Lower leg skin (tissue), 4 donors: ENCODE measurements at regions not wholly inside any gene's neighbourhood (a gene's known extent, or its start where the extent isn't known, plus 50 kb on each side); places are given as distances from the start of the nearest gene placed in this dataset.

Experiments used
- DNase-seq, 2 donors: peaks; one replicate each; pipeline ENCODE4 v3.0.0-alpha.2; 2019; ENCODE audit warnings: low spot score in 2 of 2
- H3K4me3 ChIP-seq: fragments of 200-600 bp; sonication (generic); 2 replicates; pipeline ENCODE4 v1.5.1; 2017; ENCODE audit warnings: mild to moderate bottlenecking, low read depth; ENCODE audit not compliant: poor library complexity, severe bottlenecking
- POLR2A ChIP-seq, 2 donors: fragments of 450-650 bp; IDR thresholded peaks; one replicate each; pipeline ENCODE4 v1.6.1; 2016 to 2017; ENCODE audit warnings: antibody characterized with exemption in 2 of 2, mild to moderate bottlenecking in 1 of 2, moderate library complexity in 1 of 2
- WGBS, 2 donors: methylation state at CpG; one replicate each; pipeline ENCODE4 v1.1.5; 2018; 5-methylcytosine and 5-hydroxymethylcytosine counted together
- intact Hi-C: fragments of 100-400 bp; cut with DNase I; formaldehyde crosslinking; loops from one replicate; pipeline ENCODE4 v1.15.0; 2023; ENCODE audit warnings: low total_unique reads
- TF ChIP-seq, protein P1 (sequence below), 3 donors: fragments of 450-650 bp; IDR thresholded peaks; one replicate each; pipeline ENCODE4 v1.5.1; 2016; ENCODE audit warnings: antibody characterized with exemption in 3 of 3, mild to moderate bottlenecking in 3 of 3, moderate library complexity in 2 of 3

DNA sequence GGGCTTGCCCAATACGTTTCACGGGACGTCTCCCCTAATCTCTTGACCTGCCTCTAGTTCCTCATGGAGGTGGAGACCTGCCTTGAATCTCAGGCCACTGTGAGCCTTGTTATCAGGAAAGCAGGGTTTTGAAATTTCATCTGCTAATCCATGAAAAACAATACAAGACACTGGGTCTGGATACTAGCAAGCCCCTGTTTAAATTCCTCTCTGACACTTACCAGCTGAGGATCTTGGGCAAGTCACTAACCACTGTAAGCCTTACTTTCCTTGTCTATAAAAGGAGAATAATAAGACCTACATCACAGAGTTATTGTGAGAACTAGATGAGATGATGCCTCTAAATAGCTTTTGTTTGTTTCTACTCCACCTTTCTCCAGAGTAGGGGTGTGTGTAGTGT, 303.6 kb downstream of the FGFR2 start:
- no peak for DNase-seq
- 93 to 95% methylated on average over 3 of the region's 3 CpGs for whole genome bisulfite sequencing, 2 donors
- no peak overlapping the region for H3K4me3 ChIP-seq
- intact Hi-C loops = no loop called here
- TF ChIP-seq POLR2A (IDR thresholded peaks at IDR 0.05) = no peak
- TF ChIP-seq, protein P1, sequence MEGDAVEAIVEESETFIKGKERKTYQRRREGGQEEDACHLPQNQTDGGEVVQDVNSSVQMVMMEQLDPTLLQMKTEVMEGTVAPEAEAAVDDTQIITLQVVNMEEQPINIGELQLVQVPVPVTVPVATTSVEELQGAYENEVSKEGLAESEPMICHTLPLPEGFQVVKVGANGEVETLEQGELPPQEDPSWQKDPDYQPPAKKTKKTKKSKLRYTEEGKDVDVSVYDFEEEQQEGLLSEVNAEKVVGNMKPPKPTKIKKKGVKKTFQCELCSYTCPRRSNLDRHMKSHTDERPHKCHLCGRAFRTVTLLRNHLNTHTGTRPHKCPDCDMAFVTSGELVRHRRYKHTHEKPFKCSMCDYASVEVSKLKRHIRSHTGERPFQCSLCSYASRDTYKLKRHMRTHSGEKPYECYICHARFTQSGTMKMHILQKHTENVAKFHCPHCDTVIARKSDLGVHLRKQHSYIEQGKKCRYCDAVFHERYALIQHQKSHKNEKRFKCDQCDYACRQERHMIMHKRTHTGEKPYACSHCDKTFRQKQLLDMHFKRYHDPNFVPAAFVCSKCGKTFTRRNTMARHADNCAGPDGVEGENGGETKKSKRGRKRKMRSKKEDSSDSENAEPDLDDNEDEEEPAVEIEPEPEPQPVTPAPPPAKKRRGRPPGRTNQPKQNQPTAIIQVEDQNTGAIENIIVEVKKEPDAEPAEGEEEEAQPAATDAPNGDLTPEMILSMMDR (IDR thresholded peaks at IDR 0.05) = no peak

DNA sequence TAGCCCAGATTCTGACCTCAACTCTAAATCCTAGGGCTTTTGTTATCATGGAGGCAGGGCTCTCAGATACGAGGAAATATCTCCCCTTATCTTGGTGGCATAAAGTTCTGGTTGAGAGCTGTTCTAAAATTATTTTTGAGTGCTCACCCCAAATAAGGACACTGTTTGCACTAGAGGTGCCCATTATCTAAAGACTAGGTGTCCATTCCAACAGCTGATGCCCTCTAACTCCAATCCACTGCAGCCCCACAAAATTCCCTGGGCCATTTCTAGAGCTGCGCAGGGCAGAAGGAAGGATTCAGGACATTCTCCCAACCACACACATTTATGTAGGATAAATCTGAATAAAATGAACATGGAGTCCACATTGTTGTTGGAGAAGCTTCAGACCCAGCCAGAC, 301.9 kb downstream of the FGFR2 start:
- 86 to 93% methylated on average over 2 of the region's 2 CpGs for WGBS, 2 donors
- no peak for DNase-seq
- TF ChIP-seq, protein P1 (IDR thresholded peaks at IDR 0.05) = no peak
- no peak for TF ChIP-seq POLR2A (IDR thresholded peaks at IDR 0.05)
- intact Hi-C loops = no loop called here
- H3K4me3 ChIP-seq = no peak overlapping the region

DNA sequence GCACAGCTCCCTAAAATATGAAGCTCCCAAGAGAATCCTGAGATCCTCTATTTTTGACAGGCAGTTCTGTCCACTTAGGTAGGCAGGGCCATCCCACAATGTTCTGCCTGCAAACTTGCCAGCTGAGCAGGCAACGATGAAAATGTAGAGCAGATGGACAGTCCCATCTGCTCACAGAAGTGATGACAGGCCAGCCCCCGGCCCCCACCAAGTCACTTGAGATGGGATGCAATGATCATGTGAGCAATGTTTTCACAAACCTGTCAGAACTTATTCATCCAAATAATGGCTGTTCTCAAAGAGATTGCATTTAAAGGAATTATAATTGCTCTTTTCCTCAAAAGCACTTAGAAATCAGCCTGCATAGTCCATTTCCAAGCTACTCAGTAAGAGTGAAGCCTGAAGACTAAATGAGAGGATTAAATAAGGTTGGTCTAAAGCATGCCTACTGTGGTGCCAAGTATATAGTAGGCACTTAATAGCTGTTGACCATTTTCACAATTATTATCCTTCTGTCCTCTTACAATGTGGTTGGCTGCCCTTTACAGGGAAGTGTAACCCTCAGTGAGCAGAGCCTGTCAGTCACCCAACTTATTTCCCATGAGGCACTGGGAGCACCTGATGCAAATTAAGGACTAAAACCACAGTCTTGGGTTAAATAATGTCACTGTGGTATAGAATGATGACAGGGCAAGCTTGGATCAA, 301.2 kb downstream of the FGFR2 start:
- 66 to 78% methylated on average over 2 of the region's 2 CpGs for WGBS, 2 donors
- no peak for TF ChIP-seq POLR2A (IDR thresholded peaks at IDR 0.05)
- TF ChIP-seq, protein P1 (IDR thresholded peaks at IDR 0.05) = no peak
- no peak overlapping the region for H3K4me3 ChIP-seq
- no peak for DNase-seq
- intact Hi-C loops = no loop called here

DNA sequence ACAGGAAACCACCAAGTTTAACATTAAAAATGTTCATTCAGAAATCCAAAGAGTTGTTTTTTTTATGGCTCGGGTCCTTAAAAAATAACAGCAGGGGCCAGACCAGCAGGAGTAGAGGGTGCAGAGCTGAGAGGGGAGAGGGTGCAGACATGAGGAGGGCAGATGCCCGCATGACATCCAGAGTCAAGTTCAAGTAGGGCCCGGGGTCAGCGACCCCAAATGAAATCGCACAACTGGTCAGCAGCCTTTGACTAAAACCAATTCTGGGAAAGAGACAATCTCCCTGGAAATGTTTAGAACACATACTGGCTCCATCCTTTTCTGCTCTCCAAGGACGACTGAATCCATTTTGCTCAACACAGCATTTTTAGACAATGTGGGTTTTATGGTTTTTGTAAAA, 297.5 kb downstream of the FGFR2 start:
- intact Hi-C loops = no loop called here
- 85 to 86% methylated on average over 6 of the region's 6 CpGs for WGBS, 2 donors
- DNase-seq = peak in 1 of 2 donors; percentile 34
- H3K4me3 ChIP-seq = no peak overlapping the region
- no peak for TF ChIP-seq POLR2A (IDR thresholded peaks at IDR 0.05)
- TF ChIP-seq, protein P1 (IDR thresholded peaks at IDR 0.05) = no peak

DNA sequence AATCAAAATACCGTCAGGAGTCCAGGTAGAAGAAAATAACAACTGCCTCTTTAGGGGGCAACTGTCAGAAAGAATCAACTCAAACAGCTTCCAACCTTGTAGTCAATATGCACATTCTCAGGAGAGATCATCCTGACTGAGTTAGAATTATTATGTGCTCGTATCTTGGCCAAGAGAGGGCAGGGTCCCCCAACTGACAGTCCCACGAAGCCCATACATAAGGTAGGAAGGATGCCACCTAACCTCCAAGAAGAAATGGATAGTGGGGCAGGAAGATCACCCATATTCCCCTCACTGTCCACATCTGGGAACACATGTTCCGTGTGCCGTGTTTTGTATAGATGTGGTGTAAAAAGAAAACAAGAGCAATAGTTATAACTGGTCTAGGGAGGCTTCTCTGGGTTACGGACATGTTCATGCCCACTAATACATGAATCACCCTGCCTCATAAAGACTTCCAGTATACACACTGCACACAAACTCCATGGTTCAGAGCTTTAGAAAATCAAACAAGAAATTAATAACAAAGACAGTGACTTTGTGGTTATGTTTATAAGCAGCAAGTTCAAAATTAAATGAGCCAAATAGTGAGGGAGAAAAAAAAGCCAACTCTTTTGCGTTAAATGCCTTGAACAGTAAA, 295.6 kb downstream of the FGFR2 start:
- intact Hi-C loops = no loop called here
- no peak for DNase-seq
- WGBS, 2 donors = 67 to 68% methylated on average over 7 of the region's 7 CpGs
- no peak overlapping the region for H3K4me3 ChIP-seq
- TF ChIP-seq, protein P1 (IDR thresholded peaks at IDR 0.05) = no peak
- no peak for TF ChIP-seq POLR2A (IDR thresholded peaks at IDR 0.05)
